Erythroblast (primary cell): ENCODE measurements at regions not wholly inside any gene's neighbourhood (a gene's known extent, or its start where the extent isn't known, plus 50 kb on each side); places are given as distances from the start of the nearest gene placed in this dataset.

Experiments used
- GATA1 ChIP-seq: IDR thresholded peaks from 2 replicates; pipeline ENCODE4 v1.6.1; 2011; ENCODE audit warnings: low read depth, mild to moderate bottlenecking, control low read depth, low read length, moderate library complexity
- POLR2A ChIP-seq: IDR thresholded peaks from 2 replicates; pipeline ENCODE4 v1.6.1; 2011; ENCODE audit warnings: mild to moderate bottlenecking, low read length

DNA sequence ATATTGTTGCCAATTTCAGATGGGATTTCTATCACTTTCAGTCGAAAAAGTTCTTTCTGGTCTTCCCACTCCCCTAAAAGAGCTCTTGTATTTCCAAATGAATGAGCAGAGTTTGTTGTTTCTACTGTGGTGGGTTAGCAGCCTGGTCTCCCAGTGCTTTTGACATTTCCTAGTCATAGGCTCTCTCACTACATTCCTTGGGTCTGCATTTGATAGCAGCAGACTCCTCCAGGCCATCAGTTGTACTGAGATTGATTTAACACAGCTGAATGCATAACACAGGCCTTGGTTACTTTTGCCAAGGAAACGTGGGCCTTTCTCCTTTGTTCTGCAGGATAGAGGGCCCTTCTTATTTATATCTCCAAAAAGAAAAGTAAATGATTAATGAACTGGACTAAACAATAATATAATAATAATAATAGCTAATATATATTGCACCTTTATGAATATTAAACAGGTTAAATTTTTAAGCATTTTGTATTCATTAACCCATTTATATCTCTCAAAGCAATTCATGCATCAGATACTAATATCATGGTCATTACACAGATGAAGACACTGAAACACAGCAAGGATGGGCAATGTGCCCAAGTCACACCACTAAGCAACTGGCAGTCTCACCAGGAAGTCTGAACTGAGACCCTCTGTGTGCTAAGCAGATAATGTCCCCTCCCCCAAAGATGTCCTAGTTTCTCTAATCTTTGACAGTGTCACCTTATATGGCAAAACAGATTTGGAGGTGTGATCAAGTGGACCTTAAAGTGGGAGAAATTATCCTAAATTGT, 1579.2 kb downstream of the AACS start:
- TF ChIP-seq POLR2A (no peak), GATA1 (no peak)
